Mesenchymal stem cell (in vitro differentiated cells and primary cell): ENCODE measurements at regions not wholly inside any gene's neighbourhood (a gene's known extent, or its start where the extent isn't known, plus 50 kb on each side); places are given as distances from the start of the nearest gene placed in this dataset.

ENCODE experiments used
- DNase-seq: peaks from one replicate; pipeline ENCODE4 v3.0.0-alpha.2; 2013
- H2AFZ ChIP-seq: one replicate; pipeline ENCODE4 v1.6.1; 2013; ENCODE audit warnings: low read depth, mild to moderate bottlenecking, control low read depth, inconsistent platforms, low read length, moderate library complexity
- H2AK5ac ChIP-seq: 2 replicates; pipeline ENCODE4 v1.6.1; 2013; ENCODE audit warnings: low read length, moderate library complexity, mild to moderate bottlenecking, inconsistent platforms; ENCODE audit not compliant: severe bottlenecking
- H2BK120ac ChIP-seq: one replicate; pipeline ENCODE4 v1.6.1; 2013; ENCODE audit warnings: low read depth, mild to moderate bottlenecking, inconsistent platforms, low read length, moderate library complexity
- H2BK12ac ChIP-seq, 2 experiments: one replicate each; pipeline ENCODE4 v1.6.1; 2013; ENCODE audit warnings: inconsistent platforms in 2 of 2, low read length in 2 of 2, mild to moderate bottlenecking in 2 of 2, moderate library complexity in 2 of 2, control low read depth in 1 of 2
- H2BK15ac ChIP-seq: one replicate; pipeline ENCODE4 v1.6.1; 2013; ENCODE audit warnings: mild to moderate bottlenecking, low read depth, inconsistent platforms; ENCODE audit not compliant: poor library complexity, severe bottlenecking
- H2BK5ac ChIP-seq: 2 replicates; pipeline ENCODE4 v1.6.1; 2013; ENCODE audit warnings: low read depth, mild to moderate bottlenecking, low read length, control low read depth, inconsistent platforms; ENCODE audit not compliant: poor library complexity, severe bottlenecking
- H3K14ac ChIP-seq, 2 experiments: one replicate each; pipeline ENCODE4 v1.6.1; 2013; ENCODE audit warnings: inconsistent platforms in 2 of 2, low read length in 2 of 2, control low read depth in 1 of 2, mild to moderate bottlenecking in 1 of 2, moderate library complexity in 1 of 2
- H3K18ac ChIP-seq, 2 experiments: one replicate each; pipeline ENCODE4 v1.6.1; 2013; ENCODE audit warnings: inconsistent platforms in 2 of 2, low read length in 2 of 2, control low read depth in 1 of 2, low read depth in 1 of 2, mild to moderate bottlenecking in 1 of 2
- H3K23ac ChIP-seq, 2 experiments: one replicate each; pipeline ENCODE4 v1.6.1; 2013; ENCODE audit warnings: inconsistent platforms in 2 of 2, low read length in 2 of 2, mild to moderate bottlenecking in 2 of 2, moderate library complexity in 2 of 2, control low read depth in 1 of 2
- H3K27ac ChIP-seq: 2 replicates; pipeline ENCODE4 v1.5.1; 2013; ENCODE audit warnings: mild to moderate bottlenecking, moderate library complexity, low read length, control low read depth, inconsistent platforms; ENCODE audit not compliant: poor library complexity, severe bottlenecking
- H3K27me3 ChIP-seq, 2 experiments: 2 replicates each; pipeline versions ENCODE4 v1.6.1 to v1.7.0; 2013; ENCODE audit warnings: low read length in 2 of 2, mild to moderate bottlenecking in 2 of 2, moderate library complexity in 2 of 2, control low read depth in 1 of 2, inconsistent platforms in 1 of 2; ENCODE audit not compliant: control insufficient read depth in 1 of 2, insufficient read depth in 1 of 2
- H3K36me3 ChIP-seq, 2 experiments: 2 replicates each; pipeline versions ENCODE4 v1.6.1 to v1.7.0; 2013; ENCODE audit warnings: low read length in 2 of 2, control low read depth in 1 of 2, inconsistent platforms in 1 of 2, low read depth in 1 of 2, mild to moderate bottlenecking in 1 of 2; ENCODE audit not compliant: insufficient read depth in 2 of 2, control insufficient read depth in 1 of 2
- H3K4ac ChIP-seq, 2 experiments: one replicate each; pipeline ENCODE4 v1.6.1; 2013; ENCODE audit warnings: inconsistent platforms in 2 of 2, low read length in 2 of 2, mild to moderate bottlenecking in 2 of 2, moderate library complexity in 2 of 2, control low read depth in 1 of 2, low read depth in 1 of 2
- H3K4me1 ChIP-seq: 2 replicates; pipeline ENCODE4 v1.6.1; 2013; ENCODE audit warnings: low read depth, low read length, control low read depth; ENCODE audit not compliant: control insufficient read depth, insufficient read depth
- H3K4me2 ChIP-seq: 2 replicates; pipeline ENCODE4 v1.6.1; 2013; ENCODE audit warnings: low read length, mild to moderate bottlenecking, inconsistent platforms; ENCODE audit not compliant: poor library complexity, severe bottlenecking
- H3K4me3 ChIP-seq, 2 experiments: 2 replicates each; pipeline versions ENCODE4 v1.5.1 to v1.7.0; 2013; ENCODE audit warnings: low read length in 2 of 2, mild to moderate bottlenecking in 2 of 2, control low read depth in 1 of 2, low read depth in 1 of 2; ENCODE audit not compliant: insufficient read depth in 1 of 2
- H3K79me1 ChIP-seq: replicated peaks from 2 replicates; pipeline ENCODE4 v1.6.1; 2013; ENCODE audit warnings: mild to moderate bottlenecking, control low read depth, low read length, inconsistent platforms; ENCODE audit not compliant: poor library complexity, severe bottlenecking
- H3K9ac ChIP-seq: 2 replicates; pipeline ENCODE4 v1.7.0; 2013; ENCODE audit warnings: mild to moderate bottlenecking, low read length, moderate library complexity
- H3K9me3 ChIP-seq: 2 replicates; pipeline ENCODE4 v1.7.0; 2013; ENCODE audit warnings: mild to moderate bottlenecking, low read length; ENCODE audit not compliant: control insufficient read depth
- H4K8ac ChIP-seq: one replicate; pipeline ENCODE4 v1.6.1; 2013; ENCODE audit warnings: inconsistent platforms, mild to moderate bottlenecking, low read length, moderate library complexity
- H4K91ac ChIP-seq: one replicate; pipeline ENCODE4 v1.6.1; 2013; ENCODE audit warnings: mild to moderate bottlenecking, low read length, inconsistent platforms
- WGBS: methylation state at CpG from one replicate; pipeline ENCODE4 v1.1.7; 2013; ENCODE audit warnings: mixed read lengths; 5-methylcytosine and 5-hydroxymethylcytosine counted together

GRCh38 chr7:42763137-42763551 is 148.7 kb downstream of the C7orf25 start:
- no peak overlapping the region for H2AK5ac ChIP-seq
- no peak overlapping the region for H4K91ac ChIP-seq
- no peak overlapping the region for H3K18ac ChIP-seq
- DNase-seq = no peak
- H2BK120ac ChIP-seq = no peak overlapping the region
- WGBS = 81% methylated on average over 4 of the region's 6 CpGs
- no peak overlapping the region for H2BK5ac ChIP-seq
- no peak overlapping the region for H3K9ac ChIP-seq
- peaks cover 3 to 23% of the 10 kb centered on the region in 2 experiments for H3K27me3 ChIP-seq
- H3K36me3 ChIP-seq = no peaks in the 10 kb centered on the region
- no peaks in the 10 kb centered on the region for H3K4me1 ChIP-seq
- H2BK15ac ChIP-seq = no peak overlapping the region
- no peak overlapping the region for H3K4me3 ChIP-seq
- peaks cover 7% of the 10 kb centered on the region for H3K9me3 ChIP-seq
- H3K79me1 ChIP-seq = no peaks in the 10 kb centered on the region
- no peak overlapping the region for H4K8ac ChIP-seq
- H2AFZ ChIP-seq = no peak overlapping the region
- H2BK12ac ChIP-seq = no peak overlapping the region
- no peak overlapping the region for H3K27ac ChIP-seq
- no peak overlapping the region for H3K4me2 ChIP-seq
- H3K23ac ChIP-seq = no peak overlapping the region
- no peak overlapping the region for H3K14ac ChIP-seq
- no peak overlapping the region for H3K4ac ChIP-seq

- Histone ChIP-seq H3K36me3 (no peaks in the 10 kb centered on the region), H2AFZ (no peak overlapping the region), H3K27ac (no peak overlapping the region), H3K14ac (no peak overlapping the region), H3K9ac (no peak overlapping the region), H3K4ac (no peak overlapping the region), H4K91ac (no peak overlapping the region), H2BK5ac (no peak overlapping the region), H3K23ac (no peak overlapping the region), H3K4me3 (no peak overlapping the region), H3K4me2 (no peak overlapping the region), H3K27me3 (peaks cover 3 to 12% of the 10 kb centered on the region in 2 experiments), H2BK12ac (no peak overlapping the region), H3K4me1 (no peaks in the 10 kb centered on the region), H2AK5ac (no peak overlapping the region), H2BK15ac (no peak overlapping the region), H3K18ac (no peak overlapping the region), H4K8ac (no peak overlapping the region), H3K79me1 (no peaks in the 10 kb centered on the region), H2BK120ac (no peak overlapping the region), H3K9me3 (peaks cover 7% of the 10 kb centered on the region)
- WGBS = no CpG with 5 or more reads among the region's 1 CpG
- no peak for DNase-seq
Measured at GRCh38 chr7:42761486-42761885, 150.4 kb downstream of the C7orf25 start.

DNA sequence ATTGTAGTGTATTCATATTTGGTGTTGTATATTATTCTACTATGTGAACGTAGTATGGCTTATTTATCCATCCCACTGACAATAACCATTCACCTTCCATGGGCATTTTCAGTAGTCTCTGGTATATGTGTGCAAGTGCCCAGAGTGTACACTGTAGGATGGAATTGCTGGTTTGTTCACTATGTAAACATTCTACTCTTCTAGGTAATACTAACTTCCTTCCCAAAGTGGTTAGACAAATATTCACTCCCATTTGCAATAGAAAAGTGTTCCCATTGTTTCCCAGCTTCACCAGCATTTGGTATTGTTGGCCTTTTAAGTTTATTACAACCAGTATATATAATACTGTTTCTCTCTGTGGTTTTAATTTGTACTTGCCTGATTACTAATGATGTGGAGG is 153.7 kb downstream of the C7orf25 start:
- Histone ChIP-seq H4K91ac (no peak overlapping the region), H3K4me2 (no peak overlapping the region), H3K27ac (no peak overlapping the region), H3K4ac (no peak overlapping the region), H4K8ac (no peak overlapping the region), H3K14ac (no peak overlapping the region), H2AFZ (no peak overlapping the region), H3K79me1 (no peaks in the 10 kb centered on the region), H3K18ac (no peak overlapping the region), H3K9me3 (peaks cover 3% of the 10 kb centered on the region), H3K4me3 (no peak overlapping the region), H3K36me3 (no peaks in the 10 kb centered on the region), H3K27me3 (no peaks in the 10 kb centered on the region), H2BK120ac (no peak overlapping the region), H2BK5ac (no peak overlapping the region), H2BK12ac (no peak overlapping the region), H2BK15ac (no peak overlapping the region), H3K23ac (no peak overlapping the region), H2AK5ac (no peak overlapping the region), H3K4me1 (no peaks in the 10 kb centered on the region), H3K9ac (no peak overlapping the region)
- no peak for DNase-seq
- WGBS = no CpG with 5 or more reads among the region's 1 CpG

- WGBS = 86% methylated on average over 5 of the region's 5 CpGs
- H2AK5ac ChIP-seq = no peak overlapping the region
- no peaks in the 10 kb centered on the region for H3K79me1 ChIP-seq
- no peaks in the 10 kb centered on the region for H3K4me1 ChIP-seq
- no peaks in the 10 kb centered on the region for H3K36me3 ChIP-seq
- H4K91ac ChIP-seq = no peak overlapping the region
- no peak overlapping the region for H2AFZ ChIP-seq
- H4K8ac ChIP-seq = no peak overlapping the region
- H2BK5ac ChIP-seq = no peak overlapping the region
- no peak overlapping the region for H2BK120ac ChIP-seq
- no peak overlapping the region for H3K14ac ChIP-seq
- no peak overlapping the region for H3K4me3 ChIP-seq
- no peak overlapping the region for H3K27ac ChIP-seq
- H3K23ac ChIP-seq = no peak overlapping the region
- no peak for DNase-seq
- no peak overlapping the region for H2BK12ac ChIP-seq
- H3K27me3 ChIP-seq = no peaks in the 10 kb centered on the region
- H3K9me3 ChIP-seq = peaks cover 3% of the 10 kb centered on the region
- no peak overlapping the region for H3K4ac ChIP-seq
- no peak overlapping the region for H3K18ac ChIP-seq
- H3K4me2 ChIP-seq = no peak overlapping the region
- no peak overlapping the region for H2BK15ac ChIP-seq
- H3K9ac ChIP-seq = no peak overlapping the region
Measured at GRCh38 chr7:42756841-42757240, 155.0 kb downstream of the C7orf25 start.
